CD8-positive, alpha-beta memory T cell (primary cell): ENCODE measurements at regions not wholly inside any gene's neighbourhood (a gene's known extent, or its start where the extent isn't known, plus 50 kb on each side); places are given as distances from the start of the nearest gene placed in this dataset.

ENCODE experiments used
- CTCF ChIA-PET: fragments of 350-600 bp; sonication (Branson Sonifier 250); formaldehyde crosslinking; loops from one replicate; lab custom pipeline; 2021; ENCODE audit warnings: antibody characterized with exemption; lab: Charles Lee
- POLR2A ChIA-PET: fragments of 350-600 bp; sonication (Branson Sonifier 250); formaldehyde crosslinking; loops from one replicate; lab custom pipeline; 2021; ENCODE audit warnings: antibody characterized with exemption; lab: Charles Lee
- DNase-seq, 5 donors: peaks; one replicate each; pipeline versions ENCODE4 v3.0.0 to v3.0.0-alpha.2; 2020 to 2022; ENCODE audit warnings: mixed read lengths in 1 of 5
- H3K27ac ChIP-seq: one replicate; pipeline ENCODE4 v1.7.0; 2013; ENCODE audit warnings: low read depth, mild to moderate bottlenecking, low read length, moderate library complexity
- H3K27me3 ChIP-seq: 2 replicates; pipeline ENCODE4 v1.7.0; 2013; ENCODE audit warnings: low read length, mild to moderate bottlenecking; ENCODE audit not compliant: insufficient read depth, poor library complexity, severe bottlenecking
- H3K36me3 ChIP-seq: 2 replicates; pipeline ENCODE4 v1.7.0; 2013; ENCODE audit warnings: mild to moderate bottlenecking, low read length, moderate library complexity; ENCODE audit not compliant: insufficient read depth
- H3K4me1 ChIP-seq: 2 replicates; pipeline ENCODE4 v1.7.0; 2013; ENCODE audit warnings: mild to moderate bottlenecking, low read length, moderate library complexity; ENCODE audit not compliant: insufficient read depth
- H3K4me3 ChIP-seq: 2 replicates; pipeline ENCODE4 v1.7.0; 2013; ENCODE audit warnings: mild to moderate bottlenecking, low read length
- H3K9me3 ChIP-seq: 2 replicates; pipeline ENCODE4 v1.7.0; 2013; ENCODE audit warnings: mild to moderate bottlenecking, low read length
- H3K27ac Mint-ChIP-seq, 8 donors: one replicate each; pipeline ENCODE4 v1.8.0; 2020 to 2021; ENCODE audit warnings: mixed read lengths in 8 of 8, mild to moderate bottlenecking in 6 of 8, inconsistent platforms in 3 of 8, moderate library complexity in 3 of 8
- H3K27me3 Mint-ChIP-seq, 2 donors: one replicate each; pipeline ENCODE4 v1.8.0; 2020 to 2021; ENCODE audit warnings: mixed read lengths in 2 of 2, mild to moderate bottlenecking in 1 of 2, moderate library complexity in 1 of 2
- H3K36me3 Mint-ChIP-seq, 3 donors: one replicate each; pipeline ENCODE4 v1.8.0; 2020 to 2021; ENCODE audit warnings: mixed read lengths in 3 of 3, inconsistent platforms in 1 of 3, mild to moderate bottlenecking in 1 of 3
- H3K4me1 Mint-ChIP-seq, 3 donors: one replicate each; pipeline ENCODE4 v1.8.0; 2020 to 2021; ENCODE audit warnings: mixed read lengths in 3 of 3, inconsistent platforms in 1 of 3, mild to moderate bottlenecking in 1 of 3
- H3K4me3 Mint-ChIP-seq, 7 donors: one replicate each; pipeline ENCODE4 v1.8.0; 2020 to 2021; ENCODE audit warnings: mixed read lengths in 7 of 7, mild to moderate bottlenecking in 6 of 7, moderate library complexity in 4 of 7, inconsistent platforms in 2 of 7
- H3K9me3 Mint-ChIP-seq, 5 donors: one replicate each; pipeline ENCODE4 v1.8.0; 2020 to 2022; ENCODE audit warnings: mixed read lengths in 5 of 5, mild to moderate bottlenecking in 3 of 5, moderate library complexity in 2 of 5, inconsistent platforms in 1 of 5

GRCh38 chr3:174784206-174784934 lies 74.8 kb upstream of the NAALADL2 start:
- Histone ChIP-seq H3K9me3 (peaks cover 5% of the 10 kb centered on the region), H3K4me1 (no peaks in the 10 kb centered on the region), H3K36me3 (no peaks in the 10 kb centered on the region), H3K4me3 (no peak overlapping the region), H3K27ac (no peak overlapping the region), H3K27me3 (no peaks in the 10 kb centered on the region)
- Mint-ChIP-seq H3K27ac (no peak overlapping the region), H3K4me1 (no peaks in the 10 kb centered on the region), H3K36me3 (no peaks in the 10 kb centered on the region), H3K4me3 (no peak overlapping the region), H3K27me3 (no peaks in the 10 kb centered on the region), H3K9me3 (peaks cover 4 to 16% (median 11%) of the 10 kb centered on the region in 5 donors)
- ChIA-PET CTCF (interaction anchor here (0.6 kb wide), 1 partner anchor 314 kb away, joined by 3 read pairs; no protein-coding TSS in a partner anchor), POLR2A (no interaction called here)
- DNase-seq: no peak

DNA sequence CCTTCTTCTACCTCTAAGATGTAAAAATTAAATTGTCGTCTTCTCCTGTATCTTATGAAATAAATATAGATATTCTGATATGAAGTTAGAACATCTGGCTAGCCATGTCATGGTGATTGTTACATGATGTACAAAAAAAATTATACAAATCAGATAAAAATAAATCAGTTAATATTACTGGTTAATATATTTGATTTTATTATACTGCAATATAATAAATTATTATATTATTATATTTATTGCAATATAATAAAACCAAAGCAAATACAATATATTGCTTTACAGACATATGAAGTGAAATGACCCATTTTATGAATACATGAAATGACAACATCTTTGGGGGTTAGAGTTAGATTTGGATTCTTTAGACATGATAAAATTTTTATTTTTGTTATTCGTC lies 72.3 kb upstream of the NAALADL2 start:
- H3K4me3 Mint-ChIP-seq: no peak overlapping the region
- POLR2A ChIA-PET: no interaction called here
- no peaks in the 10 kb centered on the region for H3K4me1 ChIP-seq
- no peak for DNase-seq
- H3K36me3 ChIP-seq: no peaks in the 10 kb centered on the region
- peaks cover 0 to 16% (median 5%) of the 10 kb centered on the region in 5 donors for H3K9me3 Mint-ChIP-seq
- H3K4me3 ChIP-seq: no peak overlapping the region
- CTCF ChIA-PET: no interaction called here
- H3K4me1 Mint-ChIP-seq: no peaks in the 10 kb centered on the region
- H3K27ac ChIP-seq: no peak overlapping the region
- H3K27ac Mint-ChIP-seq: no peak overlapping the region
- H3K36me3 Mint-ChIP-seq: no peaks in the 10 kb centered on the region
- no peaks in the 10 kb centered on the region for H3K27me3 Mint-ChIP-seq
- H3K27me3 ChIP-seq: no peaks in the 10 kb centered on the region
- peaks cover 5% of the 10 kb centered on the region for H3K9me3 ChIP-seq

- Histone ChIP-seq H3K9me3 (peaks cover 5% of the 10 kb centered on the region), H3K4me3 (no peak overlapping the region), H3K27me3 (no peaks in the 10 kb centered on the region), H3K36me3 (no peaks in the 10 kb centered on the region), H3K4me1 (no peaks in the 10 kb centered on the region), H3K27ac (no peak overlapping the region)
- Mint-ChIP-seq H3K27me3 (no peaks in the 10 kb centered on the region), H3K4me3 (no peak overlapping the region), H3K27ac (no peak overlapping the region), H3K9me3 (peaks cover 1 to 17% (median 3%) of the 10 kb centered on the region in 5 donors), H3K36me3 (no peaks in the 10 kb centered on the region), H3K4me1 (no peaks in the 10 kb centered on the region)
- ChIA-PET POLR2A (no interaction called here), CTCF (no interaction called here)
- no peak for DNase-seq
Observed at GRCh38 chr3:174791161-174791560, 68.0 kb upstream of the NAALADL2 start.

GRCh38 chr3:174792864-174793263 lies 66.3 kb upstream of the NAALADL2 start:
- H3K4me3 Mint-ChIP-seq: no peak overlapping the region
- no peak overlapping the region for H3K27ac Mint-ChIP-seq
- Histone ChIP-seq H3K36me3 (no peaks in the 10 kb centered on the region), H3K9me3 (peaks cover 2% of the 10 kb centered on the region), H3K4me1 (no peaks in the 10 kb centered on the region), H3K4me3 (no peak overlapping the region), H3K27ac (no peak overlapping the region), H3K27me3 (no peaks in the 10 kb centered on the region)
- peaks cover 1 to 14% (median 12%) of the 10 kb centered on the region in 5 donors for H3K9me3 Mint-ChIP-seq
- ChIA-PET CTCF (no interaction called here), POLR2A (no interaction called here)
- no peaks in the 10 kb centered on the region for H3K27me3 Mint-ChIP-seq
- no peak for DNase-seq
- H3K36me3 Mint-ChIP-seq: no peaks in the 10 kb centered on the region
- H3K4me1 Mint-ChIP-seq: no peaks in the 10 kb centered on the region
